H1 (cell line): ENCODE measurements at regions not wholly inside any gene's neighbourhood (a gene's known extent, or its start where the extent isn't known, plus 50 kb on each side); places are given as distances from the start of the nearest gene placed in this dataset.

Experiments
- ATF3 ChIP-seq: IDR thresholded peaks from 2 replicates; pipeline ENCODE4 v1.6.1; 2011; ENCODE audit warnings: low read depth, mild to moderate bottlenecking, low read length; ENCODE audit not compliant: insufficient read depth
- BACH1 ChIP-seq: IDR thresholded peaks from 2 replicates; pipeline ENCODE4 v1.6.1; 2012; ENCODE audit warnings: low read length, improper control_type of control experiment
- CHD1 ChIP-seq: IDR thresholded peaks from 2 replicates; pipeline ENCODE4 v1.6.1; 2012; ENCODE audit warnings: low read depth, low read length, improper control_type of control experiment
- CHD2 ChIP-seq: IDR thresholded peaks from 2 replicates; pipeline ENCODE4 v1.6.1; 2012; ENCODE audit warnings: low read length, improper control_type of control experiment
- EGR1 ChIP-seq: IDR thresholded peaks from 2 replicates; pipeline ENCODE4 v1.6.1; 2011; ENCODE audit warnings: low read depth, low read length, borderline replicate concordance
- EP300 ChIP-seq, 2 experiments: IDR thresholded peaks; 1 replicate in 1 of 2; 2 replicates in 1 of 2; pipeline ENCODE4 v1.6.1; 2011 to 2012; ENCODE audit warnings: low read depth in 2 of 2, low read length in 2 of 2, mild to moderate bottlenecking in 2 of 2, borderline replicate concordance in 1 of 2, inconsistent platforms in 1 of 2, moderate library complexity in 1 of 2
- HDAC2 ChIP-seq, 2 experiments: fragments of 300-600 bp in 1 of 2; sonication (generic) in 1 of 2; IDR thresholded peaks; 2 replicates each; pipeline ENCODE4 v1.6.1; 2011 to 2012; ENCODE audit warnings: low read depth in 2 of 2, low read length in 2 of 2, mild to moderate bottlenecking in 2 of 2, moderate library complexity in 2 of 2, borderline replicate concordance in 1 of 2, inconsistent platforms in 1 of 2
- KDM1A ChIP-seq: fragments of 200-600, 300-600 bp; sonication (generic); IDR thresholded peaks from 2 replicates; pipeline ENCODE4 v1.7.1; 2016; ENCODE audit warnings: mild to moderate bottlenecking, low read length, borderline replicate concordance
- KDM4A ChIP-seq: IDR thresholded peaks from one replicate; pipeline ENCODE4 v1.7.1; 2012; ENCODE audit warnings: low read depth, mild to moderate bottlenecking, moderate library complexity, low read length, inconsistent platforms; ENCODE audit not compliant: severe bottlenecking
- NANOG ChIP-seq: IDR thresholded peaks from 2 replicates; pipeline ENCODE4 v1.6.1; 2011; ENCODE audit warnings: low read length, low read depth, mild to moderate bottlenecking, inconsistent platforms; ENCODE audit not compliant: insufficient read depth, poor library complexity, severe bottlenecking
- POLR2AphosphoS5 ChIP-seq: IDR thresholded peaks from 2 replicates; pipeline ENCODE4 v1.6.1; 2011; ENCODE audit warnings: low read depth, low read length
- RBBP5 ChIP-seq: IDR thresholded peaks from 2 replicates; pipeline ENCODE4 v1.7.1; 2012; ENCODE audit warnings: low read depth, mild to moderate bottlenecking, inconsistent platforms, low read length, moderate library complexity, borderline replicate concordance
- RFX5 ChIP-seq: IDR thresholded peaks from 2 replicates; pipeline ENCODE4 v1.6.1; 2011; ENCODE audit warnings: low read depth, low read length, improper control_type of control experiment, borderline replicate concordance
- SIX5 ChIP-seq: IDR thresholded peaks from 2 replicates; pipeline ENCODE4 v1.6.1; 2011; ENCODE audit warnings: mild to moderate bottlenecking, low read depth, low read length
- SP1 ChIP-seq: IDR thresholded peaks from 2 replicates; pipeline ENCODE4 v1.6.1; 2011; ENCODE audit warnings: low read depth, low read length
- SP4 ChIP-seq: IDR thresholded peaks from 2 replicates; pipeline ENCODE4 v1.6.1; 2012; ENCODE audit warnings: low read length, inconsistent platforms
- SRF ChIP-seq: IDR thresholded peaks from 2 replicates; pipeline ENCODE4 v1.6.1; 2011; ENCODE audit warnings: mild to moderate bottlenecking, low read depth, low read length, moderate library complexity
- TEAD4 ChIP-seq: IDR thresholded peaks from 2 replicates; pipeline ENCODE4 v1.6.1; 2012; ENCODE audit warnings: low read depth, low read length, inconsistent platforms, mixed read lengths
- YY1 ChIP-seq: IDR thresholded peaks from 2 replicates; pipeline ENCODE4 v1.6.1; 2011; ENCODE audit warnings: low read depth, mild to moderate bottlenecking, low read length

DNA sequence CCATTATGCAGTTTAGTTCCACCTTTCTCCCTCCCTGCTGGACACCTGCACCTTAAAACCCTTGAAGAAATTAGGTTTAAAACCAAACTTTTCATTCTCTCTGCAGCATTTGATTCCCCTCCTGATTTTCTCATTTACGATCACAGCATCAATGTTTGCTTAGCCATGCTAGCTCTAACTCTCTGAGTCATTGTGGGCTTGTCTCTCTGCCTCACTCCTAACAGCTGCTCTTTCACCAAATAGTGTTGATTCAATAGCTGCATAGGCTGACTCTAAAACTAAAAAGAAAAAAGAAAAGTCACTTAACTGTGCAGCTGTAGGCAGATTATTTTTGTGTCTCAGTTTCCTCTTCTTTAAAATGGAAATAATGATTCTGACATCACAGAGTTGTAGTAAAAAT is 1124.9 kb downstream of the DIAPH3 start (continued):
- TF ChIP-seq EP300 (IDR thresholded peaks at IDR 0.05; ENCODE audit: borderline replicate concordance in 1 of 2, low read depth in 2 of 2, low read length in 2 of 2) = no peak
- no peak for TF ChIP-seq KDM4A
- TF ChIP-seq NANOG = no peak
- TF ChIP-seq SP1 = no peak
- no peak for TF ChIP-seq RFX5
- no peak for TF ChIP-seq ATF3
- no peak for TF ChIP-seq SRF
- TF ChIP-seq HDAC2 (IDR thresholded peaks at IDR 0.05; ENCODE audit: borderline replicate concordance in 1 of 2, low read depth in 2 of 2, low read length in 2 of 2) = no peak
- no peak for TF ChIP-seq YY1
- TF ChIP-seq CHD2 = no peak
- no peak for TF ChIP-seq RBBP5
- no peak for TF ChIP-seq KDM1A
- TF ChIP-seq EGR1 = no peak
- no peak for TF ChIP-seq CHD1
- TF ChIP-seq POLR2AphosphoS5 = no peak
- no peak for TF ChIP-seq SIX5
- TF ChIP-seq SP4 = no peak
- no peak for TF ChIP-seq TEAD4
- TF ChIP-seq BACH1 = no peak
- TF ChIP-seq, all 59 proteins: peak for 0
